GM12878 (cell line): ENCODE measurements at regions not wholly inside any gene's neighbourhood (a gene's known extent, or its start where the extent isn't known, plus 50 kb on each side); places are given as distances from the start of the nearest gene placed in this dataset.

Source experiments
- NR2C2 ChIP-seq: IDR thresholded peaks from 2 replicates; pipeline ENCODE4 v1.6.1; 2011; ENCODE audit warnings: borderline replicate concordance, low read depth; ENCODE audit not compliant: control insufficient read depth, insufficient read length
- POLR2A ChIP-seq: IDR thresholded peaks from 2 replicates; pipeline ENCODE4 v1.6.1; 2011; ENCODE audit warnings: low read depth, mild to moderate bottlenecking, low read length
- POLR2AphosphoS5 ChIP-seq: IDR thresholded peaks from 2 replicates; pipeline ENCODE4 v1.6.1; 2011; ENCODE audit warnings: mild to moderate bottlenecking, low read length, inconsistent platforms
- RAD51 ChIP-seq: fragments of 450-650 bp; IDR thresholded peaks from 2 replicates; pipeline ENCODE4 v1.6.1; 2016; ENCODE audit warnings: moderate library complexity, mild to moderate bottlenecking, inconsistent platforms
- ZNF24 ChIP-seq: fragments of 450-650 bp; IDR thresholded peaks from 2 replicates; pipeline ENCODE4 v1.6.1; 2017; ENCODE audit warnings: antibody characterized with exemption, mild to moderate bottlenecking

DNA sequence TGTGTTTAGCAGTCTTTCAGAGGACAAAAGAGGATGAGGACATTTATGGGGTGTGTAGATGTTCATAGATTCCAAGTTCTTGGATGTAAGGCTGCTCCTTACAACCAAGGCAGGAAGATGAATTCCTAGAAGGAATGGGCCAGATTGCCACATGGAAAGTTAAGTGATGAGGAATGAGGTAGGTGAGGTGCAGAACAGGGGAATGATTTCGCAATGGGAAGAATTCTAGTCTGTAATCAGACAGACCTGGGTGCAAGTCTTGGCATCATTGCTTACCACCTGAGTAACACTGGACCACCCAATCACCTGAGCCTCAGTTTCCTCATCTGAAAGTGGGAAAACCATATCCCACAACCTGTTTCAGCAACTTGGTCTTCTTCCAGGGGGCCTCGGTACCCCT lies 174.9 kb downstream of the IER5 start:
- TF ChIP-seq POLR2A (no peak), NR2C2 (no peak), RAD51 (no peak), POLR2AphosphoS5 (no peak), ZNF24 (no peak)
